Adipose tissue (tissue), 3 donors: ENCODE measurements at regions not wholly inside any gene's neighbourhood (a gene's known extent, or its start where the extent isn't known, plus 50 kb on each side); places are given as distances from the start of the nearest gene placed in this dataset.

ENCODE experiments used
- H3K27ac ChIP-seq: one replicate; pipeline ENCODE4 v1.5.1; 2013; ENCODE audit warnings: low read depth, low read length
- WGBS, 3 donors: extraction: QIAGEN DNeasy Blood & Tissue Kit; methylation state at CpG; one replicate each; pipeline ENCODE4 v1.1.7; 2013; 5-methylcytosine and 5-hydroxymethylcytosine counted together
- donor health status: healthy with polysubstance abuse.
- donor health status: Bipolar disorder and iron deficiency.
- donor health status: healthy.

DNA sequence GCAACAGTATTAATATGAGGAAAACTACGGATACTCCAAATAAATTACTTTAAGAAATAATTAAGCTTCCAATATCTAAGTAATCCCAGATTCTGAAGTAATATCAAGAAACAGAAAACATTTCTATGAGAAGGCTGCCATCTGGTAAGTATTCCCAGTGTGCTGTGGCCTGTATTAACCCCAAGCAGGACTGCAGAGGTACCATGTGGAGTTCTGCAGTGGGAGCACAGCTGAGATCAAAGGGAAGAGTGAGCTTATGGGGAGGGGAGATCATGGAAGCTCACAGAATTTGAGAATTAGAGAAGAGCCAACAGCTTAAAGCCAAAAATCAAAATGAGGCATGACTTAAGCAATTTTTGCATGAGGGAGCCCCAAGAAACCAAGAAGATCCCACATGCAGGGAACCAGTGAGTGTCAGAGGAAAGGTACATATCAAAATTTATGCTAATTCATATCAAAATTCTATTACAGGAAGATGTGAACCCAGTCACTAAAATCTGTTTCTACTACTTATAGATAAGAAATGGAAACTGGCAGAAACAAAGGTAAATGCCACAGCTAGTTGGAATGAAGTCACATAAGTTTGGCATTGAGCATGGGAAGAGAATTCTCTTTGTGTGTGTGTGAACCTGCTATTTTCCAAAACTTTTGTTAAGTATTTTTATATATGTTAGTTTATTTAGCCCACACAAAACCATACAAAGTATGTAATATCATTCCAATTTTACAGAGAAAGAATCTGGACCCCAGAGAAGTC lies 62.6 kb upstream of the KITLG start:
- WGBS, 3 donors, result 26 to 76% (median 64%) methylated on average over 1 of the region's 1 CpG
- no peak overlapping the region for H3K27ac ChIP-seq

DNA sequence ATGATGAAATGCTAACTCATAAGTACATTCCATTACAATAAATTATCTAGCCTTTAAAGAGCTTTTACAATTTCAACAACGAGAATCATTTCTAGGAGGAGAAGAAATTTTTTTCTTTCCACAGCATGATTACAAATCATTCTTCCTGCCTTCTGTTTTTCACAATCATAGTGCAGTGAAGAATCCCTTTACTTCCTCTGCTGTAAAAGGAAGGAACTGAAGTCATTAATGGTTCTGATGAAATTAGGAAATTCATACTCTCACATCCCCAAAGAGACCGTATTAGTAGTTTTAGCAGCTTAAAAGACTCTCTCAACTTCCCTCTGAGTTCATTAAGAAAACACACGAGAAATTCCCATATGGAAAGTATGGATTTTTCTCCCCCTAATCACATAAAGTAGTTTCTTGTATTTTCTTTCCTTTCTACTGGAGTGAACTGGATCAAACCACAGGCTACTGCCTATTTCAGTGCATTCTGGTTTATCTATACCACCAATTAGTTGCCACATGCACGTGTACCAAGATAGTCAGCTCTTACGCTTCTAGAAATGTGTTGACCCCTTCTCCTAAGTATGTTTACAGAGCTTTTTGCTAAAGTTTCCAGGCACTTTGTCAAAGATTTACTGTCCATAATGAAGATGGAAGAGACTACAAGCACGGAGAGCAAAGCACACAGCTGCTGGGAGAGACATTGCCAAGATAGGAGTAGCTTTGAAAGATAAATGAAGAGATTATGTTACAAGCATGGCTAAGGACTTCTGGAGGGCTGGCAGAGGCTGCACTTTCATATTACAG lies 58.9 kb upstream of the KITLG start:
- no peak overlapping the region for H3K27ac ChIP-seq
- 20 to 25% (median 21%) methylated on average over 6 of the region's 6 CpGs for WGBS, 3 donors

DNA sequence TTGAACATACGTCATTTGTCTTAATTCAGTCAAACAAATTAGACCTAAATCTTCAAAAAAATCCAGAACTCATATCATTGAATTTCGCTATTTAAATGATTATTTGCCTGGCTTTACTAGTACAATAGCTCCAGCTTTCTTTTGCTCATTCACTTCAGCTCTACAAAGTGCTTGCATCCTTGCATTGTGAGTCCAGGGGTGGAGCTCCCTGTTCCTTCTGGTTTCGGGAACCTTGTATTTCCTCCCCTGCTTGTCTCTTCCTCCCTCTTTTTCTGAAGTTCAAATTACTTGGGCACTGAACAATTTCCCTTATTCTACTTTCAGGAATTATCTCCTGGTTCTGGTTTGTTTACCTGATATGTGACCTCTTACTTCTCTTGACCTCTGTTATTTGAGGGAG lies 58.1 kb upstream of the KITLG start:
- 62 to 85% (median 64%) methylated on average over 3 of the region's 3 CpGs for WGBS, 3 donors
- H3K27ac ChIP-seq, result no peak overlapping the region

DNA sequence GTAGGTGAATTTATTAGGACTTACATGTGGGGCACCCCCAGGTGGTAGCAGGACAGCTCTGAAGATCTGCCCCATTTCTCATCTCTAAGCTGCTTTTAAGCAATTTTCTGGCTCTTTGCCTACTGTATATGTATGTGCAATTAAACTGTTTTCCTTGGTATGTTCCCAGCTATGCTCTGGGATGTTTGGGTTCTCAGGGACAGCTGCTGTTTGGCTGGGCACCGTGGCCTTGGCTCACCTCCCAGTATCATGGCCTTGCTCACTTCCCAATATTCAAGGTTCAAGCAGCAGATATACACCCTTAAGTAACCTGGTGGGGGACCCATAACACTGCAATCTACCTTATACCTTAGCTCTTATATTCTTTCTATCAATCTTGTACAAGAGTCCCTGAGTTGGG lies 53.7 kb upstream of the KITLG start:
- no peak overlapping the region for H3K27ac ChIP-seq
- WGBS, 3 donors, result 22 to 63% (median 55%) methylated on average over 1 of the region's 1 CpG

DNA sequence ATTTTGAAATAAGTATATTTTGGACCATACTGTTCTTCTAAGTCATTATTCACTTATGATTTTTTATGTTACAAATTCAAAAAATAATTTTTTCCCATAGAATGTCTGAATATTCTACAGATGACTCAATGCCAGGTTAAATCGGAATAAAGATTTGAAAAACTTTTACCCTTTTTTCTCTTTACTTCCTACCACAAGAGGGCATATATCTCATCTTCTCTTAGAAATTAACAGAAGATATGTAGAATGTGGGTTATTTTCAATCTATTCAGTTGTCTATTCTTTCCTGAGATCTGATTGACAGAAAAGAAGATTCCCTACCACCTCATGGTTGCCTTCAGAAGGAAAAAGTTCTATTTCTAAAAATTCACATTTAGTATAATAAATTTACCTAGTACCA lies 53.0 kb upstream of the KITLG start:
- H3K27ac ChIP-seq, result no peak overlapping the region
- 74 to 84% (median 84%) methylated on average over 1 of the region's 1 CpG for WGBS, 3 donors

DNA sequence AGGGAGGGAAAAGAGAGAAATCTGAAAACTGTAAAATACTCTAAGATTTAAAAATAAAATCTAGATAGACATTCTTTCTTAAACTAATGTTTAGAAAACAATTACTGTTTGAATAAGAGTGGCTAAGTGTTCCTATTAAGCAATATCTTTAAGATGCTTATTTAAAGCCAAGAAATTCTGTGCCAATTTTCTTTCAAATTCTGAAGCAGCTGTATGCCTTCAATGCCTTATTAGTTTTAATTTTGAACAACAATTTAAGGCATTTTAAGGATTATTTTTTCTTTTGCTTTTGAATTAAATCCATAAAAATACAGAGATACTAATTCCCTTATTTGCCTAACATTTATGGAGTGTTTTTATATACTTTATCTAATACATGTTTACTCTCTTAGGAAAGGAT lies 50.3 kb upstream of the KITLG start:
- H3K27ac ChIP-seq, result no peak overlapping the region
